Renal cortex interstitium (tissue), 11 donors: ENCODE measurements at regions not wholly inside any gene's neighbourhood (a gene's known extent, or its start where the extent isn't known, plus 50 kb on each side); places are given as distances from the start of the nearest gene placed in this dataset.
"Not testable (repeated sequence)": the region's sequence is repeated elsewhere in the genome, so short reads cannot be mapped to it uniquely, and the experiment has no call there.

Source experiments
- DNase-seq, 11 donors: peaks; one replicate each; pipeline ENCODE4 v3.0.0-alpha.2; 2013; ENCODE audit warnings: low read depth in 9 of 11, low spot score in 4 of 11; ENCODE audit errors: extremely low read depth in 1 of 11

DNA sequence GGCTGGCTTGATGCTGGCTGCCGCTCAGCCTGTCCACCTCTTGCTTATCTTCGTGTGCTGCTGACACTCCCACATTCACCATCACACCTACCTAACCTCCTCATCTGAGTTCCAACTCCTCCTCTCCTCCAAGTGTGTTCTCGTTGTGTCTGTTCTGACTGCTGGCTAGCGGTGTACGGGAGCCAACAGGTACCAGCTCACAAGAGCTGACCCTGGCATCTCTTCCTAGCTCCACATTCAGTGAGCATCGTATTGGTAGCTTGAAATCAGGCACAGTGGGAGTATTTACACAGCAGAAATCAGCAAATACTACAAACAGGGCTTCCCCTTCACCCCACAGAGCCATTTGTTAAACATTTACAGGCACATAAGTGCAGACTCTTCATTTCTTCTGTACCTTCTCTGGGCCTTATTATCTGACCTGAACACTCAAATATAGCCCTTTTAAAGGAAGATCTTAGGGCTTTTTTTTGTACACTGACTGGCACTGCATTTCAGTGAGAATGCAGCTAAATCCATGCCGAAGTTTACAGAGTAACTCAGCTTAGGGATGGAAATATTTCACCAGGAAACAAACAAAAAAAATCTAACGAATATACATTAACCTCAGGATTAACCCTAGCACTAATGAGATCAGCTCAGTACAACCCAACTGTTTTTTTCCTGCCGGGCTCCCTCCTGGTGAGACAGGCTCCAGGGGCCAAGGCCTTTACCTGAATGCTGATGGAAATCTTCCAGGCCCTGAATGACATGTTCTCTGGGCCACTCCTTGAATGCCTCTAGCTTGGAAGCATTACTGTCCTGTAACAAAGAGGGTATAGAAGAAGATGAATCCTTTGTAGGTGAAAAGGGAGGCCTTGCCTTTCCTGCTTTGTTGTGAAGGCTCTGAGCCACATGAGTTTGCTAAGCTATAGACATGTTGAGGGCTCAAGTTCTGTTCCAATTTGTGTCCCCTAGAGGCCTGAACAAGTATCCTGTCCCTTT is 150.5 kb upstream of the LPP start:
- DNase-seq: no peak

DNA sequence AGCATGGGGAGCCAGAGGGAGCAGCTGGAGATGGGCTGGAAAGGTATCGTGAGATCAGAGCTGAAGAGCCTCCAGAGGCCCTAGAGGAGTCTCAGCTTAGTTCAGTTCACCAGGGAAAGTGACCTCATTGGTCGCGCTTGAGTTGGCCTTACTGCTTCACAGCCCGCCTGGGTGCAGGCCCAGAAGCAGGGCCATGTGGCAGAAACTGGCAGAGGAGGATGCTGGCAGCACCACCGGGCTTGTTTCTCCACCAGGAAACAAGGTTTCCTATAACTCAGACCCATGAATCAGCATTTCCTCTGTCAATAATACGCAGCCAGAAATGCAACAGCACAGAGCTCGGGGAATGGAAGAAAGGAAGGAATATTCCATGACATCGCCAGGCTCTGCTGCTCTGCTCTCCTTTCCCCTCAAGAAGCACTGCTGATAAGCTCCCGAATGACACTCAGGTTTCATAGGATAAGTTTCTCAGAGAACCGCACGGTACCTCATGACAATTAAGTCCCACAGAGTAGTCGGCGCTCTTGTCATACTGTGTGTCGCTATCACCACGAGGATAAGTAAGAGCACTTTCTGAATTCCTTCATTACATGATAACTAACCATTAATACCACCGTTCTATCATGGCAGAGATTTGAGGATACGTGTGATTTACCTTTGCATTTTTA is 147.1 kb upstream of the LPP start:
- DNase-seq: peak in 2 of 11 donors; percentile 34 to 54

DNA sequence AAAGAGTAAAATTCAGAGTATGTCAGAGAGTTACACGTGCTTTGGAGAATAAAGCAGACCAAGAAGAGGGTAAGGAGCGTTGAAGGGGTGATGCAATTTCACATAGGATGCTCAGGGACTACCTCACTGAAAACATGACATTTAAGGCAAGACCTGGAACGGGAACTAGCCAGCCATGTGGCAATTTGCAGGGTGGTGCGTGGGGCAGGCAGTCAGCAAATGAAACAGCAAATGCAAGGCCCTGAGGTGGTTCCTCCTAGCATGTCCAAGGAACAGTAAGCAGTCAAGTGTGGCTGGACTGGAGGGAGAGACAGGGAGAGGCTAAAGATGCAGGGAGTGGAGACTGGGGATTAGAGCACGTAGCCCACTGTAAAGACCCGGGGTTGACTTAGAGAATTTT is 146.1 kb upstream of the LPP start:
- DNase-seq: no peak

DNA sequence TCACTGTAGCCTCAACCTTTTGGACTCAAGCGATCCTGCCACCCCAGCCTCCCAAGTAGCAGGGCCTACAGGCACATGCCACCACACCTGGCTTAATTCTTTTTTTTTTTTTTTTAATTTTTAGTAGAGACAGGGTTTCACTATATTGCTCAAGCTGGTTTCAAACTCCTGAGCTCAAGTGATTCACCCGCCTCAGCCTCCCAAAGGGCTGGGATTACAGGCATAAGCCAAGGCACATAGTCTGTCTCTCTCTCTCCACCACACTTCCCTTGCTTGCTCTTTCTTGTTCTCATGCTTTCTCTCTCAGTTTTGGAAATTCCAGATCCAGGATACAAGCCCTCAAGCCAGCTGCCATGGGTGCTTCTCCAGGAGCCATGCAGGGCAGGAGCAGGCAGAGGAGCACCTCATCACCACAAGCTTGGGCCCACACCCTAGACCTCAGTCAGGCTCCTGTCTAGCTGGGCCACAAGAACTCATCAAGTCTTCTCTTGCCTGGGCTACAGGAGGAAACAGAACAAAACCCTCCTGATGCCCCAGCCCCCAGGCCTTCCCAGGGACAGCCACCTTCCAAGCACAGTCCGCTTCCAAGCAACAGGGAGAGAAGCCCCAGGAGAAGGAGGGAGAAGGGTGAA is 145.3 kb upstream of the LPP start:
- no peak for DNase-seq

DNA sequence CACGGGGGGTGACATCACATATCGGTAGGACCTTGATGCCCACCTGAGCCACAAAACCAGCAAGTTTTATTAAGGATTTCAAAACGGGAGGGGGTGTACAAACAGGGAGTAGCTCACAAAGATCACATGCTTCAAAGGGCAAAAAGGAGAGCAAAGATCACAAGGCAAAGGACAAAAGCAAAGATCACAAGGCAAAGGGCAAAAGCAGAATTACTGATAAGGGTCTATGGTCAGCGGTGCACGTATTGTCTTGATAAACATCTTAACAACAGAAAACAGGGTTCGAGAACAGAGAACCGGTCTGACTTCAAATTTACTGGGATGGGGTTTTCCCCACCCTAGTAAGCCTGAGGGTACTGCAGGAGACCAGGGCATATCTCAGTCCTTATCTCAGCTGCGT is 143.5 kb upstream of the LPP start:
- DNase-seq: no peak

DNA sequence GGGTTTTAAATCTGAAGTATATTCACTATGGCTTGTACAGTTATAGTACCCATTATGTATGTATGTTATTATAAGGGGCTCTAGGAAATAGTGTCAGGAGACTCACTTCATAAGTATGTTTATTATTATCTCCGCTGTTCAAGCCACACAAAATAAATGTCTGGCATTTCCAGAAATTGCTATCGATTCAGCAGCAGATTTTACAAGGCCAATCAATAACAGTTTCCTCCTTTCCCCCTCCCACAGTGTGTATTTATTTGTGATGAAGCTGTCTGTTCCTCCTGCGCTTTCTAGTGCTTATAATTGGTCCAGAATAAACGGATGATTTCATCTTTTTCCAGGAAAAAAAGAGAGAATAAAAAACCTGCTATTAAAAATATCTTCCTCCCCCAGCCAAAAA is 134.2 kb upstream of the LPP start:
- DNase-seq: no peak

DNA sequence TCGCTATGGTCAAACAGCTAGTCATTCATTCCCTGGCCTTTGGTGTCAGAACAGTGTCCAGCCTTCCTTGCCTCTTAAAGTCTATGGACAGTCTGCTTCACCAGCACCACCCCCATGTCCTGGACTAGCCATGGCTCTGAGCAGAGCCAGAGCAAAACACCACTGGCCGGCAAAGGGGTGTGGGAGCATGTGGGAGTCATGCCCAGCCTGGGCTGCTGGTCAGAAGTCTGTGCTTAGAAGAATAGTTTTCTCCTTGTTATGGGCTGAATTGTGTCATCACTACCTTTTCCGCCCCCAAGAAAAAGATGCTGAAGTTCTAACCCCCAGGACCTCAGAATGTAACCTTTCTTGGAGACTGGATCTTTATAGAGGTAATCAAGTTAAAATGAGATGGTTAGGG is 132.9 kb upstream of the LPP start:
- no peak for DNase-seq

DNA sequence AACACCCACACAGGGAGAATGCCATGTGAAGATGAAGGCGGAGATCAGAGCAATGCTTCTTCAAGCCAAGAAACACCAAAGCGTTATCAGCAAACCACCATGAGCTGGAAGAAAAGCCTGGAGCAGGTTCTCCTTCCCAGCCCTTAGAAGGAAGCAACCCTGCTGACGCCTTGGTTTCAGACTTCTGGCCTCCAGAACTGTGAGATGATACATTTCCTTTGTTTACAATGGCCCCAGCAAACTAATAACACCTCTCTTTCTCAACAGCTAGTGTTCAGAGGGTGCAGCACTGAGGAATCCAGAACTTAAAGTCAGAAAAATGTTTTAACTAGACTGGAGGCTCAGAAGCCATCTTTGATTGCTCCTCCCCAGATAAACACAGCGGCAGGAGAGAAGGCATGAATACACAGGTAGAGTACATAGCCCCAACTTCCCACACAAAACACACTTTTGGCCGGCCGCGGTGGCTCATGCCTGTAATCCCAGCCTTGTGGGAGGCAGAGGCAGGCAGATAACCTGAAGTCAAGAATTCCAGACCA is 132.4 kb upstream of the LPP start:
- DNase-seq: no peak

DNA sequence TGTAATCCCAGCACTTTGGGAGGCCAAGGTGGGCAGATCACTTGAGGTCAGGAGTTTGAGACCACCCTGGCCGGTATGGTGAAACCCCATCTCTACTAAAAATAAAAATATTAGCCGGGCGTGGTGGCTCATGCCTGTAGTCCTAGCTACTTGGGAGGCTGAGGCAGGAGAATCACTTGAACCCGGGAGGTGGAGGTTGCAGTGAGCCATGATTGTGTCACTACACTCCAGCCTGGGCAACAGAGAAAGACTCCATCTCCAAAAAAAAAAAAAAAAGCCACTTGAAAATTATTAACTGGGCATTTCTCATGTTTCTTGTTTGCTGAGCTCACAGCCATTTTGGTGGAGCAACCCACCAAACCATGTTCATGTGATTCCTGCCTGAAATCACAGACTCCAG is 131.1 kb upstream of the LPP start:
- DNase-seq: not testable (repeated sequence)

DNA sequence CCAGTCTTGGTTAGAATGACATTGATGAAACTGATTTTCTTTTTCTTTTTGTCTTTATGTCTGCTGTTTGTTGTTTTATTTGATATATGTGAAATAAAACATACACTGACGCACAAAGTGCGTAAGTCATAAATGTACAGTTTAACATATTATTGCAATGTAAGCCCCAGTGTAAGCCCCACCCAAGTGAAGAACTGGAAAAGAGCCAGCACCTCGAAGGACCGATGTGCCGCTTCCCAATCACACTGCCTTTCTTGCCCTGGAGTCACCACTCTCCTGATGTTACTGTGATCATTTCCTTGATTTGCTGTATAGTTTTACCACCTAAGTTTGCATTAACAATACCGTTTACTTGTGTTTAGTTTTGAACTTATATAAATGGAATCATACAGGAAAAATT is 128.4 kb upstream of the LPP start:
- DNase-seq: no peak

DNA sequence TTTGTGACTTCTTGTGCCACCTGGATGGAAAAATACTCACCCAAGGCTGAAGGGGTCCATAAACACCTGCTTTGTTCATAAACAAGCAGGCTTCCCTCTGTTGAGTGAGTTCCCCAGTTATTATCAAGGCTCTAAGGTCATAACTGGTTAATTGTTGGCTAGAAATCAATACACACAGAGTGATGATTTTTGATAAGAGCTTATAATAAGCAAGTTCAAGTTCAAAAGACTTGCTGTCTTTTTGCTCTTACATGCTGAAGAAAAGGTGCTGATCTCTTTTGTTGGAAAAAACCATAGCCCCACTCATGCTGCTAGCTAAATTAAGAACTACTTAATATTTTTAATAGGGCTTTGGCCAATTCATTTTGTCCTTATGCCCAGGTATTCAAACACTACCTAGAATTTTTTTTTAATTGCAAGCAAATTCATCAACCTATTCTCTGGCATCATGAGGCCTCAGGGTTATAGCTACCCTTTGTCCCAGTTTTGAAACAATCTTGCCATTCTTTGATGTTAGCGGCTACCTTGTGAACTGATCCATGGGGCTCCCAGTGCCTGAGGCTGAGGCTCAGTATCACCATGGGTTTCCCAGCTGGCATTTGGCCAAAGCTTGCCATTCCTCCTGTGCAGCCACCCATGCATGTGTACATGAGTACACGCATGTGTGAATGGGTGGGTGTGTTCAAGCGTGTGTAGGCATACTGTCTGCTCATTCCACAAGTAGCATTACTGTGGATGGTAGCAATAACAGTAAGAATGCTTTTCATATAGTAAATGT is 127.6 kb upstream of the LPP start:
- DNase-seq: peak; percentile 71 to 94 (median 78)

DNA sequence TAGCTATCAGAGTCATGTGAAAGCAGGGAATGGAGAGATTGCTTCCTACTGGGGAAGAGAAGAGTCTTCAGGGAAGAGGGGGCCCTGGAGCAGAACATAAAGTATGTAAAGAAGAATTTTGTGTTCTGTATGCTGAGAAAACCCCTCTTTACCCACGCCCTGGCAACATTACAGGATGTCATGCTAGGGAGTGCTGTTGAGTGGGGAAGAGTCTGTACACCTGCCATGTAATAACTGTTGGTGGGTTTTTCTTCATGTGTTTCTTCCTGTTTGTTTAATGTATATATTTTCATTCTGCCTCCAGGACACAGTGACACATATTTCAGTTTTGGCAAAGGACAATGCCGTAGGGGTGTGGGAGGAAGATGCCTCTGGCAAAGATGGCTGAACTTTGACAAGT is 122.8 kb upstream of the LPP start:
- no peak for DNase-seq

DNA sequence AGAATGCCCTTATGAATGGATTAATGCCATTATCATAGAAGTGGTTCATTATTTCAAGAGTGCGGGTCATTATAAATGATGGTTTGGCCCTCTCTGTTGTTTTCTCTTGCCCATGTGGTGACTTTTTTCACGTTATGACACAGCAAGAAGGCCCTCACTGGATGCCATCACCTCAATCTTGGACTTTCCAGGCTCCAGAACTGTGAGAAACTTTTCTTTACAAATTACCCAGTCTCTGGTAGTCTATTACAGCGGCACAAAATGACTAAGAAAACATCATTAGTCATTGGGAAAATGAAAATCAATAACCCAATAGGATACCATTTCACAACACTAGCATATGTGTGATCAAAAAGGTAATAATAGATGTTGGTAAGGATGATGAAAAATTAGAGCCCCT is 119.0 kb upstream of the LPP start:
- DNase-seq: no peak

DNA sequence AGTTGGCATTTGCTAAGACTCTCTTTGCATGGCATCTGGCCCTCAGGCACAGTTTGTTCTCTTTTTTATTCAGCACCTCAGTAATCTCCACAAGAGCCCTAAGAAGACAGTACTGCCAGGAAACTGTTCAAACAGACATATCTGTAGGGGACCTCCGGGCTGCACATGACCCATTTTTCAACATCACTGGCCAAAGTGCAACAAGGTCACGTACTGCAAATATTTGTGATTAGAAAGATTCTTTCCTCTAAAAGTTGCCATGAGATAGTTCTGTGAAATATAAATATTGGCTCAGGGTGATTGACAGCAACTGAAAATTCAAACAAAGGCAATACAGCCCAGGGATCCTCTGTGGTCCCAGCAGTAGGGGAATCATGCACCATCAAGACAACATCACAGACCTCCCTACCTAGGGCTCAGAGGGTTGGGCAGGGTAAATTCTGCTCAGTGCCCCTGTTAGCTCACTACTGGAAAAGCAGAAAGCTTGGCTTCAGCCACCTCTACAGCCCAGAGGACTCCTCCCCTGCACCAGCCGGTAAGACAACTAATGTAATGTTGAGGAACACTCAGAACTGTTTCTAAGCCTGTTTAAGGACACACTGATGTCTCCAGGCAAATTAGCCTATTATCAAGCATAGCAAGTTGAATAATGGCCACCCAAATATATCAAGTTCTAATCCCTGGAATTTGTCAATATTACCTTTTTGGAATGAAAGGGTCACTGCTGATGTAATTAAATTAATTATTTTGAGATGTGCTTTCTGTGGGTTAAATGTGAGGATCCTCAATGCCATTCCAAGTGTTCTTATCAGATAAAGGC is 117.4 kb upstream of the LPP start:
- DNase-seq: no peak

DNA sequence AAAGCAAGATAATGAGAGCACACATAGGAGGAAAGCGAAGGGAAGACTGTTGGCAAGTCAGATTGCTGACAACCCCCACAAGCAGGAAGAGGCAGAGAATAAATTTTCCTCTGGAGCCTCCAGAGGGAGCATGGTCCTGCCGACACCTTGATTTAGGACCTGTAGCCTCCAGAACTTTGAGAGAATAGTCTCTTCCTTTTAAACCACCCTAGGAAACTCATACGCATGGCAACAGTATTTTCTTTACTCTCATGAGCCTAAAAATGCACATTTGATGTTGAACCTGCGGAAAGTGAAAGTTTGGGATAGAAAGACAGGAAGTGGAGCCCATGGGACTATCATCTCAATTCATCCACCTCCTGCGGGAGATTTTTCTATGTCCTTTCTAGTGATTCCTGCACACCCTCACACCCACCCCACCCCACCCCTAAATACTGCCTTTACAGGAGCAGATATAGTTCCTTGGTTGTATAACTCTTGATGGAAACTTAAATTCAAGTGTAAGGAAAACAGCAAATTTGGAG is 116.7 kb upstream of the LPP start:
- peak in 4 of 11 donors; percentile 9 to 35 (median 32) for DNase-seq

DNA sequence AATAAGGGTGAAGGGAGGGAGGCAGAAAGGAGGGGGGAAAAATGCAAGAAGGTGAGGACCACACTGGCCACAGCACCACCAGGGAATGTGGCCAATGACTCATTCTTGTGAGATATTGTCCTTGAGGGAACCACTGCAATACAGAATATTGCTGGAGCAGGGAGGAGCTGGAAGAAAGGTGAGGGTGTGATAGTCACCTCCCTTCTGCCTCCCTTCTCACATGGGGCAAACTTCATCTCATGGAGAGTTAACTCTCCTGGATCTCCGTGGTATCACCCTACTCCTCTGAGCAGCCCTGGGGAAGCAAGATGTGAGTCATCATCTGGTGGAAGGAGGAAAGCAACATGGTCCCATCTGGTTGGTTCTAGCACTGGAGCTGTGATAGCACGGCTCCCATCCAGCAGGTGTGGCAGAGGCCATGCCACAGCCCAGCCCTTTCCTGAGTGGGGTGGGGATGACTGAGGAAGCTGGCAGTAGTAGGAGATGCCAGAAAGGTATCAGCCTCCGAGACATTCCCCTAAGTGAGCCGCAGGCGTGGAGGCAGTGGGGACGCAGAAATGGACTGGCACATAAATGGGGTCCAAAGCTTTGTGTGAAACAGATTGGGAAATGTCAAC is 115.9 kb upstream of the LPP start:
- DNase-seq: no peak

DNA sequence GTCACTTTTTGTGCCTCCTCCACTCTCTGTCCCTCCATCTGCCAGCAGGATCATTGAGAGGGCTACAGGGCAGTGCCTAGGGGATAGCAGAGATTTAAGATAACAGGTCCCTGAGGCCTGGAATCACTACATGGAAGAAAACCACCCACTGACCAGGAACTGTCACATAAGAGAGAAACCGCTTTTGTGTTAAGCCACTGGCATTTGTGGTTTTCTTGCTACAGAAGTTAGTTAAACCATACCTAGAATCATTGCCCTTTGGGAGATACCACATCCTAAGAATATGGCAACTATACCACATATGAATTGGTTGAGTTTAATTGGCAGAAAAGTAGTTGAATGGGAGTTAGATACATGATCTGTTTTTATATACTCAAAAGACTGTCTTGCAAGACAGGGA is 112.8 kb upstream of the LPP start:
- no peak for DNase-seq

DNA sequence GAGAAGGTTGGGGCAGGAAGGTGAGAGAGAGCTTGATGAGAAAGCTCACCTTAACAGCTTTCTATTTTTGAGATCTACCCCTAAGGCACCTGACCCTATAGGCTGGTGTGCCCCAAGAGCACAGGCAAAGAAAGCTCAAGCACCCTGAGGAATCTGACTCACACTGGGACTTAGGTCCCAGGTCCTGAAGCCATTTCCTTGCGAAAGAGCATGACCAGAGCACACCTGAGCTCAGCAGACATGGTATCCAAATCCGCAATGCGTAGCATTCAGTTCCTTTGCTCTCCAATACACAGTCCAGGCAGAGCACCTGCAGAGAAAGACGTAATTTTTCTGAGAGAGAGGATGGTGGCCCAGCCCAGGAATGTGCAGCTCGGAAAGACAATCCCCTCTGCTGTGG is 112.1 kb upstream of the LPP start:
- DNase-seq: no peak
